Parathyroid adenoma (tissue), 2 donors: ENCODE measurements at regions not wholly inside any gene's neighbourhood (a gene's known extent, or its start where the extent isn't known, plus 50 kb on each side); places are given as distances from the start of the nearest gene placed in this dataset.
"Not testable (repeated sequence)": the region's sequence is repeated elsewhere in the genome, so short reads cannot be mapped to it uniquely, and the experiment has no call there.

Experiments used
- H2AFZ ChIP-seq: fragments of 300-600 bp; sonication (generic); one replicate; pipeline ENCODE4 v1.7.0; 2017; ENCODE audit warnings: antibody characterized with exemption, mild to moderate bottlenecking
- H3K27ac ChIP-seq: fragments of 300-600 bp; sonication (generic); one replicate; pipeline ENCODE4 v1.7.0; 2017
- H3K27me3 ChIP-seq: fragments of 300-600 bp; sonication (generic); one replicate; pipeline ENCODE4 v1.7.0; 2017; ENCODE audit warnings: low read length; ENCODE audit not compliant: control insufficient read depth, insufficient read depth
- H3K36me3 ChIP-seq: fragments of 300-600 bp; sonication (generic); one replicate; pipeline ENCODE4 v1.7.0; 2017; ENCODE audit warnings: low read length; ENCODE audit not compliant: control insufficient read depth, insufficient read depth
- H3K4me1 ChIP-seq: fragments of 300-600 bp; sonication (generic); one replicate; pipeline ENCODE4 v1.7.0; 2017; ENCODE audit warnings: control low read depth
- H3K4me2 ChIP-seq: fragments of 300-600 bp; sonication (generic); one replicate; pipeline ENCODE4 v1.7.0; 2017; ENCODE audit warnings: low read length
- H3K4me3 ChIP-seq: fragments of 300-600 bp; sonication (generic); one replicate; pipeline ENCODE4 v1.7.0; 2017; ENCODE audit warnings: low read depth, low read length
- H3K79me2 ChIP-seq: fragments of 300-600 bp; sonication (generic); one replicate; pipeline ENCODE4 v1.7.0; 2017; ENCODE audit warnings: control low read depth
- H3K9ac ChIP-seq: fragments of 300-600 bp; sonication (generic); one replicate; pipeline ENCODE4 v1.7.0; 2017; ENCODE audit warnings: mild to moderate bottlenecking
- H3K9me3 ChIP-seq: fragments of 300-600 bp; sonication (generic); one replicate; pipeline ENCODE4 v1.7.0; 2017; ENCODE audit warnings: low read length; ENCODE audit not compliant: control insufficient read depth
- CTCF ChIP-seq: fragments of 300-600 bp; sonication (generic); IDR thresholded peaks from one replicate; pipeline ENCODE4 v1.7.0; 2017; ENCODE audit warnings: antibody characterized with exemption, mild to moderate bottlenecking
- donor health status: primary hyperparathyroidism.

- Histone ChIP-seq H3K36me3 (no peaks in the 10 kb centered on the region), H3K4me3 (no peak overlapping the region), H2AFZ (no peak overlapping the region), H3K9me3 (no peaks in the 10 kb centered on the region), H3K79me2 (no peaks in the 10 kb centered on the region), H3K4me2 (no peak overlapping the region), H3K9ac (no peak overlapping the region), H3K27ac (no peak overlapping the region), H3K4me1 (no peaks in the 10 kb centered on the region), H3K27me3 (no peaks in the 10 kb centered on the region)
- TF ChIP-seq CTCF = no peak
Measured at GRCh38 chr4:134915355-134915754, 713.8 kb upstream of the PABPC4L start.

- not testable (repeated sequence) for H3K4me1 ChIP-seq, H3K4me3 ChIP-seq, H3K9ac ChIP-seq, H2AFZ ChIP-seq, H3K9me3 ChIP-seq, H3K27me3 ChIP-seq, H3K4me2 ChIP-seq, H3K36me3 ChIP-seq, H3K27ac ChIP-seq, H3K79me2 ChIP-seq
Measured at GRCh38 chr4:134914250-134914649, 712.7 kb upstream of the PABPC4L start.

GRCh38 chr4:134911941-134912340 lies 710.4 kb upstream of the PABPC4L start:
- TF ChIP-seq CTCF = no peak

GRCh38 chr4:134906404-134907023 lies 704.9 kb upstream of the PABPC4L start:
- Histone ChIP-seq H3K9me3 (no peaks in the 10 kb centered on the region), H2AFZ (no peak overlapping the region), H3K27me3 (no peaks in the 10 kb centered on the region), H3K79me2 (no peaks in the 10 kb centered on the region), H3K4me2 (no peak overlapping the region), H3K9ac (no peak overlapping the region), H3K4me3 (no peak overlapping the region), H3K36me3 (no peaks in the 10 kb centered on the region), H3K27ac (no peak overlapping the region), H3K4me1 (no peaks in the 10 kb centered on the region)
- TF ChIP-seq CTCF = no peak

More at GRCh38 chr4:134911941-134912340, 710.4 kb upstream of the PABPC4L start:
- H3K4me1 ChIP-seq = no peaks in the 10 kb centered on the region
- H3K4me3 ChIP-seq = no peak overlapping the region
- no peak overlapping the region for H3K9ac ChIP-seq
- no peaks in the 10 kb centered on the region for H3K36me3 ChIP-seq
- H3K4me2 ChIP-seq = no peak overlapping the region
- no peak overlapping the region for H2AFZ ChIP-seq
- H3K27ac ChIP-seq = no peak overlapping the region
- no peaks in the 10 kb centered on the region for H3K9me3 ChIP-seq
- H3K79me2 ChIP-seq = no peaks in the 10 kb centered on the region
- no peaks in the 10 kb centered on the region for H3K27me3 ChIP-seq

- no peak overlapping the region for H3K4me3 ChIP-seq
- H3K9me3 ChIP-seq = no peaks in the 10 kb centered on the region
- H3K4me2 ChIP-seq = no peak overlapping the region
- H3K27me3 ChIP-seq = no peaks in the 10 kb centered on the region
- H3K36me3 ChIP-seq = no peaks in the 10 kb centered on the region
- H2AFZ ChIP-seq = no peak overlapping the region
- TF ChIP-seq CTCF = no peak
- H3K79me2 ChIP-seq = no peaks in the 10 kb centered on the region
- H3K27ac ChIP-seq = no peak overlapping the region
- no peaks in the 10 kb centered on the region for H3K4me1 ChIP-seq
- H3K9ac ChIP-seq = no peak overlapping the region
Measured at GRCh38 chr4:134905061-134905460, 703.5 kb upstream of the PABPC4L start.
